ENCODE measurements at regions not wholly inside any gene's neighbourhood (a gene's known extent, or its start where the extent isn't known, plus 50 kb on each side); places are given as distances from the start of the nearest gene placed in this dataset.
A peak's percentile ranks its signal among the peaks of the same experiment; 100 is the strongest.

DNA sequence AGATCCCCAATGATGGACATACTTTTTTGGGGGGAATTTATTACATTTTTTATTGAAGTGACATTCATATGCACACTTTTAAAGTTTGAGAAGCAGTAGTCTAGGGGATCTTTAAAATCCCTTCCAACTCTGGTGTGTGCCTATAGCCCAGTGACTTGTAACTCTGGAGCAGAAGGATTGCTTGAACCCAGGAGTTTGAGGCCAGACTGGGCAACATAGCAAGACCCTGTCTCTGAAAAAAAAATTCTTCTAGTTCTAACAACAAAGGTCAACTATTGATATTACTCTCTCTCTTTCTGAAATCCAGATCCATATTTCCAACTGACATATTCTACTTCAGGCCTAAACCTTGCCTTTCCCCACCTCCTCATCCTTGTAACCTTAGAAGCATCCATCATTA, 148.2 kb upstream of the SPRY4 start:
- no peak for DNase-seq

DNA sequence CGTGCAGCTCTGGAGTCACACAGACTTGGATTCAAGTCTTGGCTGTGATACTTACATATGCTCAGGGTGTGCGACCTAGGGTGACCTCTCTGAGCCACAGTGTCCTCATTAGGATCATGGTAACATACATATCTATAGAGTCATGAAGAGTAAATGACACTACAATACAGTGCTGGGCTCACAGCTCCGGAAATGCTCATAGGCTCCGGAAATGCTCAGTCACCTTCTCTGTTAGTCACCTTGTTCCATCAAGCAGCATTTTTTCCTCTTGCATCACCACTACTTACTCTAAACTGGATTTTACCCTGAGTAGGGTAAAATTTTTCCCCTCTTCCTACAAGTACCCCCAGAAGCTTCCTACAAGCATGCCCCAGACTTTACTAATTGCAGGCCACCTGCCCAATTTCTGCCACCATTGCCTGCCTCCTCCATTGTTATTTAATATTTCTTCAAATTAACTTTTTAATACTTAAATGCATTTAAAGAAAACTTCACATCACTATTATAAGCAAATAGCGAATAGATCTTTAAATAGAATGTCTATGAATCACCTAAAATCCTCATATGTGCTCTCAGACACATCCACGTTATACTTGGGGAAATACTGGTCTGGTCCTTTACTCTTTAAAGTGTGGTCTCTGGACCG, 147.6 kb upstream of the SPRY4 start:
- peak; percentile 24 for DNase-seq

DNA sequence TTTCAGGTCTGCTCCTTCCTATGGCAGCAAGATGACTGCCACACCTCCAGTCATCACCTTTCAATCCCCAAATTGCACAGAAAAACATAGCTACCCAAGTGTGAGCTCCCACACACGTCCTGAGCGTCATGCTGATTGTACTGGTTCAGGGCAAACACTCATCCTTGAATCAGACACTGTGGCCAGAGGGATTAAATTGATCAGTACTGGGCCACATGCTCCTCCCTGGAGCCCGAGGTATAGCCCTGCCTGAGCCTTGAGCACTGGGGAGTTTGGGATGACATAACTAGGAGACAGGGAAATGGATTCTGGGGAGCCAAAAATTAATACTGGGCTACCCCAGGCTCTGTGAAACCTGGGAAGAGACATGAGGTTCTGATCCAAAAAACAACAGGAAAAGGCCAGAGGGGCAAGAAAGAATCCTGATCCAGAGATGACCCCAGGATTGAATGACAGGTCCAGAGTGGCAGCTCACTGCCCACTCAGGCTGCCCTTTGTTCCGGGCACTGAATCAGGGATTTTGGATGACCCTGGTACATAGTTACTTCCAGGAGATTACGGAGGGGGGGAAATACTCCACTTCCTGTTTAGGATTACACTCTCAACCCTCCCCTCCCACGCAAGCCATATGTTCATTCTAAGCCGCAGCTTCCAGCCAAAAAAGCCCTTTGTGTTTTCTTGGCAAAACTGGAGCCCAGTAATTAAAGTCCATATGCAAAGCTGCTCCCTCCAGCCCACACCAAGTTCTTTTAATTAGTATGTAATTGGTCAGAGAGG, 141.6 kb upstream of the SPRY4 start:
- no peak for DNase-seq

DNA sequence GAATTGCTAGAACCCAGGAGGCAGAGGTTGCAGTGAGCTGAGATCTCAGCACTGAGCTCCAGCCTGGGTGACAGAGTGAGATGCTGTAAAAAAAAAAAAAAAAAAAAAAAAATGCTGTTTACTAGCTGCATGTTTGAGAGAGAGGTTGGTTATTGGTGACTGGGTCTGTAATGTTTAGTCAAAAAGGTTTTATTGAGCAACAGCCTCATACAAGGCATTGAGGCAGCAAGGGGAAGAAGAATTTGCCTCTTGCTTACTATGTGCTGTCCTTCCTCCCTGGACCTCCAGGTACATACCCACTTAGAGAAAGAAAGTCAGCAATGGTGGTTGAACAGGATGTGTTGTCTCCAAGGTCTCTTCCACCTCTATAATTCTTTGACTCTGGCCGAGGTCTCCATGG, 140.7 kb upstream of the SPRY4 start:
- DNase-seq: no peak

DNA sequence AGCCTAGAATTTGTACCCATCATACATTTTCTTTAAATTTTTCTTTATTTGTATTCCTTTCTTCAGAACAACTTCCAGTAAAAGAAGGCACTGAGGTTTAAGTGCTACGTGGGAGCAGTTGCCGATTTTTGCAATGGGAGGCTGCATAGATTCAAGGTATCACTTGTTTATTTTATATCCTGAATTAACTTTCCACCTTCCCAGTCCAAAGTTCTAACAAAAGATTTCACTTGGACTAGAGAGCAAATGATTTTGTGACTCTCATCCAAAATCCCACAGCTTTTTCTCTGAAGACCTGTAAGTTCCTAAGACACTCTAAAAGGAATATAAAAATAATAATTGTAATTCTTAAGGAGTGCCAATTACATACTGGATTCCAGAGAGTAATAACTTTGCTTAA, 139.1 kb upstream of the SPRY4 start:
- DNase-seq: no peak

DNA sequence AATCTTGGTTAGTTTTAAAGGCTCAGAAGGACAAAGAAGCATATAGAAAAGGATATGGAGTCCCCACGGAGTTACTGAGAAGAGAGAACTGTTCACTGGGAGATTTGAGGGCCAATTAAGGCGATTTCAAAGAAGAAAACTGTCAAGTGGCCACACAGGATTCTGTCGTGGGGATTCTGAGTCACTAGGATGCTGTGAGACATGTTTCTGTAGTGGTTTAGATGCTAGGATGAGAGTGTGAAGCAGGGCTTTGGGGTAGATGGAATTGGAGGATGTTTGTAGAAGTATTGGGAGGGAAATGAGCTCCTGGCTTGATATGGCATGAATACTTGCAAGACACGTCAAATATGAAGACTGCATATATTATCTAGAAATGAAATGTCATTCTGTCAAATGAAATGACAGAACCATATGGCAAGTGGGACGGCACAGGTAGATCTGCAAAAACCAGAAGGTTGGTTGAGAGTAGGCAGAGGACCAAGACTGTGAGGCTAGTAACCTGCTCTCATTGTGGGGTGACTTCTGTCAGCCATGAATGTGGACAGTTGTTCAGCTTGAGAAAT, 136.3 kb upstream of the SPRY4 start:
- no peak for DNase-seq

DNA sequence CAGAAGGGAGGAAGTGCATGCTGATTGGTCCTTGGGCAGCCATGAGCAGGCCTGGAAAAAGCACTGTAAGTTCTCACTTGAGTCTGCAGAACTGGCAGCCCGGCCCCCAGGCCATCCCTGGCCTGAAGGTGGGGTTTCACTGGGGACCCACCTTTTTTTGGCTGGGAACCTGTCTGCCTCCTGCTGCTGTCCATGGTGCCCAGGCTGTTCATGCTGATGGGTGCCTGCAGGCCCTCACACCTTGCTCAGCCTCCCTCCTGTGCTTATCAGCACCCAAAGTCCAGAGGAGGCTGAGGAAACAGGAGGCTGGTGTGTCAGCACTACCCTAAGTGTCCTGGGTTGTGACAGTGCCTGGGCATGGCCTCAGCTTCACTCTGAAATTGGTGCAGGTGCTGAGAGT, 134.4 kb upstream of the SPRY4 start:
- no peak for DNase-seq

DNA sequence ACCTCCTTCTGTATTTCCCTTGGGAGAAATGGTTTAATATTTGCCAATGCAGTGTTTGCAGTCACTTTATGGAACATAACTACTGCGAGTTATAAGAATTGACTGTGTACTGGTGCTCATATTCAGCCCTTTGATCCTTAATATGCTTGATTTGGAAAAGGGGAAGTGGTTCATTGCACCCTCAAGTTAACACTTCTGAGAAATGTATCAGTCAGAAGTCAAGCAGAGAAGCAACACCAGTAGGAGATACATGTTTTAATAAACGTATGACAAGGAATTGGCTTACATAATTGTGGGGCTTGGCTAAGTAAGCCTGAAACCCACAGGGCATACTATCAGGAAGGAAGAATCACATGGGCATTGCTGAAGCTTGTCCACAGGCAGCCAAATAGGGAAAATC, 131.0 kb upstream of the SPRY4 start:
- peak; percentile 37 for DNase-seq

DNA sequence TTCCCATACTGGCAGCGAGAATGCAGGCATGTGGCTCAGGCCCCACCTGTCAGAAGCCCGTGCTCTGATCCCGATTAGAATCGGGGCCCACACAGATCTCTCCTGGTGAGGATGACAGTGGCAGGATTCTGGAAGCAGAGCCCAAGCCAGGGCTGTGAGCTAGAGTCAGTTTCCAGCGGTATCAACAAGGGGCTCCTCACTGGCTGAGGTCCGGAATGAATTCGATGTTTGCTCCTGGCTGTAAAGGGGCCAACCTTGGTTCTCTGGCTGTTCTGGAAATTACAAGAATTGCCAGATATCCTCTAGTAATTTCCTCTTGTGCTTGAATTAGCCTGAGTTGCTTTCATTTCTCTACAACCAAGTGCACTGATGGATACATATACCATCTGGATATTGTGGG, 129.1 kb upstream of the SPRY4 start:
- no peak for DNase-seq

DNA sequence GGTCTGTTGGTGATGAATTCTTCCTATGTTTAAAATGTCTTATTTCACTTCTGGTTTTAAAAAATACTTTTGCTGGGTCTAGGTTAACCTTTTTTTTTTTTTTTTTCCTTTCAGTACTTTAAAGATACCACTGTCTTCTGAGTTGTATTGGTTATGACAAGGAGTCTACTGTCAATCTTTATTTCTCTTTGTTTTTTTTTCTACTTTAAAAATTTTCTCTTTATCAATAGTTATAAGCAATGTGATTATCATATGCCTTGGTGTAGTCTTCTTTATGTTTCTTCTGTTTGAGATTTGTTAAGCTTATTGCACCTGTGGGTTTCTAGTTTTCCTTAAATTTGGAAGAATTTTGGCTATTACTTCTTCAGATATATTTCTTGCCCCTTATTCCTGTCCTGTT, 125.6 kb upstream of the SPRY4 start:
- DNase-seq: no peak

DNA sequence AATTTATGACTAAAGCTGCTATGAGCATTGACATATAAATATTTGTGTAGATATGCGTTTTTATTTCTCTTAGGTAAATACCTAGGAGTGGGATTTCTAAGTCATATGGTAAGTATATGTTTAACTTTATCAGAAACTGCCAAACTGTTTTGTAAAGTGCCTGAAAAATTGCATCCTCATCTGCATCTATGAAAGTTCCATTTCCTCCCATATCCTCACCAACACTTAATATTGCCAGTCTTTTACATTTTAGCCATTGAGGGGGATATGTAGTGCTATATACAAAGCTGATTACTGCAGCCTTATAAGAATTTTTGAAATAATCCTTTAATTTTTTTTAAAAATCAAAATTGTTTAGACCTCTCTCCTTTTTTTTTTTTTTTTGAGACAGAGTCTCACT, 123.1 kb upstream of the SPRY4 start:
- no peak for DNase-seq

DNA sequence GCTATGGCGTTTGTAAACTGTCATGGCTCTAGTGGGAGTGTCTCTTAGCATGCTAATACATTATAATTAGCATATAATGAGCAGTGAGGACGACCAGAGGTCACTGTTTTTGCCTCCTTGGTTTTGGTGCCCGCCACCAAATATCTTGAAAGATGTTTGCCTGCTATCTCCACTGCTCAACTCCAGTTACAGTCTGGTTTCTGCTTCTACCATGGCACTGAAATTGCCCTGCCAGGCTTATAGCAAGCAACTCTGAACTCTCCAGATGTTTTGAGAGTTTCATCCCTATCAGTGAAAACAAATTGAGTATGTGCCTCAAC, 122.1 kb upstream of the SPRY4 start:
- DNase-seq: no peak

DNA sequence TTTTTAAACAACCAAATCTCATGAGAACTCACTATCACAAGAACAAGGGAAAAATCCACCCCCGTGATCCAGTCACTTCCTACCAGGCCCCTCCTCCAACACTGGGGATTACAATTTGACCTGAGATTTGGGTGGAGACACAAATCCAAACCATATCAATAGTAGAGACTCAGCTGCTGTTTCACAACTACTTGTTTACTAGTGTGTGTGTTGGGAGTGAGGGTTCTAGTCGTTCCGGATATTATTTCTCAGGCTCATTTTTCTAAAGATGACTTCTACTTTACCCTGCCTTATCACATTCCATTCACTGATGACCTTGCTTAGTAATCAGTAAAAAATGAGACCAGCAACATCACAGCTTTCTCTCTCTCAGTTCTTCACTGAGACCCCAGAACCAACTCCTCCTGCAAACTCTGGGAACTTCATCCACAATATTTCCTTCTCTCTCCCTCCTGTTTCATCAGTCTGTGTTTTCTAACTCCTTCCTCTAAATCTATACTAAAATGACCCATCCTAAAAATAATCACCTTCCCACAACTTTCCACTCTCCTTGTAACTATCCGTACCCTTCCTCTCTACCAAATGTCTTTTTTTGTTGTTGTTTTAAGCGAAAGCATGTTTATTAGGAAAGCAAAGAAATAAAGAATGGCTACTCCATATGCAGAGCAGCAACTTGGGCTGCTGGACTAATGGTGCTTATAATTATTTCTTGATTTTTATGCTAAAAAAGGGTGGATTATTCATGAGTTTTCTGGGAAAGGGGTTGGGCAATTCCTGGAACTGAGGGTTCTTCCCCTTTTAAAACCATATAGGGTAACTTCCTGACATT, 121.5 kb upstream of the SPRY4 start:
- peak; percentile 23 for DNase-seq

DNA sequence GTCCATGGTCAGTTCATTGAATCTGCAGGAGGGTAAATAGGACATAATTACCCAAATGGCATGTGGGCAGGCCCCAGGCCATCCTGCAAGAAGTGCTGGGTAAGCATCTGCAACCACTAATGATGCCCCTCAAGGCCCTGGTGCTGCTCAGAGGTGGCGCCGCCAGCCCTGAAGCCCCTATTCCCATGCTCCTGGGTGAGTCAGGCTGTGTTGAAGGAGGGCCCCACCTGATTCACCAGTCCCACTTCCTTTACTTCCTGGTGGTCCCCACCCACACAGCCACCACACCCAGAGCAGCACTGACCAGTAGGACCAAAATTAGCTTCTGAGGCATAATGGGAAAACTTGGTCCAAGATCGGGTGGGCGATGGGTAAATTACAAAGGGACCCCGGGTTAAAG, 120.4 kb upstream of the SPRY4 start:
- no peak for DNase-seq

DNA sequence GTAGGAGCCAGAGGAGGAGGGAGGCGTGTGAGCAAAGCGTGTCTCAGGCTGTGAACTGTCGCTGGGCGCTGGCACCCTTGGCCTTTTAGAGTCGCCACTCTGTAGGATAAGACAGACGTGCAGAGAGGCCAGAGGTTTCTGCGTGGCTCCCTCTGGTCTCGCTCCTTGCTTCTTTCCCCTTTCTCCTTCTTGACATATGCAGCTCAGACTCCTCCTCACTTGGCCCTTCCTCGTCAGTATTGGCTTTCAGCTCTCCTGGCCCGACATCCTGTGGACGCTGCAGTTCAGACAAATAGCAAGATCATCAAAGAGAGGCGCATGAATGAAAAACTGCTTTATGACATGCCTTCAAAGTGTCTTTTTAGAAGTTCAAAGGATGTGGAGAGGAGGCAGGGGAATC, 116.8 kb upstream of the SPRY4 start:
- no peak for DNase-seq

DNA sequence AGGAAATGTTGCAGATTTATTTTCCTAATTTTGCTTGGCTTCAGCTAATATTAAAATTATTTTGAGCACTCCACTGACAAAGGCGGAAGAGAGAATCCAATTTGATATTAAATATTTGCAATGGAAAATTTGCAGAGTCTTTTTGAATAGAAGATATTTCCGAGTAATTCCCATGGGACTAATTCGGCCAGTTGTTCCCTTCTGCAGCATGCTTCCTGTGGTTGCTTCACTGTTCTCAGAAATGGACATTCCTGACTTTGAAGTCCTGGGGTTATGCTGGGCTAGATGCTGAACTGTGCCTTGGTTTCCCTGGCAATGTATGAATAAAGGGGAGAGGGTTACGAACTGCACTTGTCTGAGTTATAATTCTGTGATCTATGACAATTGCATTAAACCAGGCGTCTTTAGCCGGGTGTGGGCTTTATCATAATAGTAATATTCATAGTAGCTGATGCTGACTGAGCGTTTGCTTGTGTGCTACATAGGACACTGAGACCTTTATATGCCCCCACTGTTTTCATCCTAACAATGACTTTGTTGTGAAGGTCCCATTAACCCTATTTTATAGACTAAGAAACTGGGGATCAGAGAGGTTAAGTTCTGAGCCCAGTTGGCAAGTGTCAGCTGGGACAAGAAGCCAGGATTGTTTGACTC, 114.5 kb upstream of the SPRY4 start:
- no peak for DNase-seq

DNA sequence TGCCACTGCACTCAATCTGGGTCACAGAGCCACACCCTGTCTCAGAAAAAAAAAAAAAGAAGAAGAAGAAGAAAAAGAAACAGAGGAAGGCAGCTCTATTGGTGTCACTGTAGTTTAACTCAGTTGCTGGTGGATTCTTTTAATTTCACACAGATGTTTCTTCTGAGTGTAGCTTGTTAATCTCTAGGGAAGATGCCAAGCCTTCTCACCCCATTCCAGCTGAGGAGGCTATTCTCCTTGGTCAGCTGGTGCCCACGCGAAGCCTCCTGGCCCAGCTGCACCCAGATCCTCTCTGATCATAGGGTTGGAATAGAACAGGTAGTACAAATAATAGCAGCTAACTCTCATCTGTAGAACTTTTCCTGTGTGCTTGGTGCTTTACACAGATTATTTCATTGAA, 113.8 kb upstream of the SPRY4 start:
- DNase-seq: no peak

DNA sequence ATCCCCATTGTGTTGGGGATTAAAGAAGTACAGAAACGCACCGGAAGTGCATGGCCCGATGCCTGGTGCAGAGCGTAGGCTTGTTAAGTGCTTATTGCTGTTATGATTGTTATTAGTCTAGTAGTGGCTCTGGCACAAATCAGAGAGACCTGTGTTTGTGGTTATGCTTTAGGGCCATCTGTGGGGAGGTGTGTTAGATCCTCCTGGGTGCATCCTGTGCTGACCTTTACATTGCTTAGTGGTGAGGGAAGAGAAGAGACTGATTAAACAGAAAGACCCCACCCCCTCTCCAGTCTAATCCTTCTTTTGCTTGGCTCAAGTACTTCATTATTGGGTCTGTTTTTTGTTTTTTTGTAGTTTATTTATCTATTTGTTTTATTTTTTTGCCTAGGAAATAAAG, 112.7 kb upstream of the SPRY4 start:
- DNase-seq: no peak

DNA sequence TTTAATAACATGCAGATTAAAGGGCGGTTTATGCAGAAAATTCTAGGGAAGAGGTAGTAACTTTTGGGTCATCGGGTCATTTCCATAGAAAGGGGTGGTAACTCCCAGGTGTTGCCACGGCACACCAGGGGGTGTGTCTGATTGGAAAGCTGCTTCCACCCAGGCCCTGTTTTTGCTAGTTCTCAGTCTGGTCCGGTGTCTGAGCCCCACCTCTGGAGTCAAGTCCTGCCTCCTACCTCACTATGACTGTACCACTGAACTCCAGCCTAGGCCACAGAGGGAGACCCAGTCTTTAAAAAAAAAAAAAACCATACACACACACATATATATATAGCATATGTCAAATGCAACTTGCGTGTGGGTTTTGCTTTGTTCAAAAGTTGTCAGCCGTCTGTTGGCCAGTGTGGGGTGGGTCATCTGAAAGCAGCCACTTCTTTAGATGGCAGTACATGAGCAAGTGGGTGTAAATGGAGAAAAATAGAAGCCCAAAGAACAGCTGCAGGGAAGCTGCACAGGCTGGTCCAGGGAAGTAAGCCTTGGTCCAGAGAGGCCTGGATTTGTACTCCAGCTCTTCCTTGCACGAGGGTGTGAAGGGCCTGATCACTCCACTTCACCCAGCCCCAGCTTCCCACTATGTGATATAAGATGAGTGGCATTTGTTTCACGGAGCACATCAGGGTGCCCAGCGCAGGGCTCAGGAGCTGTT, 110.7 kb upstream of the SPRY4 start:
- DNase-seq: no peak

DNA sequence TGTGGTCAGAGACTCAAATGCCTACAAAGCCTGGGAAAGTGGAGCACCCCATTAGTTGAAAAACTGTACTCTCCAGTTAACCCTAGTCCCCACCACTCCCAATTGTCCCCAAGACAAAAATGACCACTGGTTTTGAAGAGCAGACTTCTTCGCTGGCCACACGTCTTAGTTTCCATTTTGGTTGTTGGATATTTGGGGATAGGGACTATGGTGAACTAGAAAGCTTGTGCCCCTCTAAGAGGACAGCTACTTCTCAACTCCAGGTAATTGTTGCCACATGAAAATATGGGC, 109.4 kb upstream of the SPRY4 start:
- no peak for DNase-seq

DNA sequence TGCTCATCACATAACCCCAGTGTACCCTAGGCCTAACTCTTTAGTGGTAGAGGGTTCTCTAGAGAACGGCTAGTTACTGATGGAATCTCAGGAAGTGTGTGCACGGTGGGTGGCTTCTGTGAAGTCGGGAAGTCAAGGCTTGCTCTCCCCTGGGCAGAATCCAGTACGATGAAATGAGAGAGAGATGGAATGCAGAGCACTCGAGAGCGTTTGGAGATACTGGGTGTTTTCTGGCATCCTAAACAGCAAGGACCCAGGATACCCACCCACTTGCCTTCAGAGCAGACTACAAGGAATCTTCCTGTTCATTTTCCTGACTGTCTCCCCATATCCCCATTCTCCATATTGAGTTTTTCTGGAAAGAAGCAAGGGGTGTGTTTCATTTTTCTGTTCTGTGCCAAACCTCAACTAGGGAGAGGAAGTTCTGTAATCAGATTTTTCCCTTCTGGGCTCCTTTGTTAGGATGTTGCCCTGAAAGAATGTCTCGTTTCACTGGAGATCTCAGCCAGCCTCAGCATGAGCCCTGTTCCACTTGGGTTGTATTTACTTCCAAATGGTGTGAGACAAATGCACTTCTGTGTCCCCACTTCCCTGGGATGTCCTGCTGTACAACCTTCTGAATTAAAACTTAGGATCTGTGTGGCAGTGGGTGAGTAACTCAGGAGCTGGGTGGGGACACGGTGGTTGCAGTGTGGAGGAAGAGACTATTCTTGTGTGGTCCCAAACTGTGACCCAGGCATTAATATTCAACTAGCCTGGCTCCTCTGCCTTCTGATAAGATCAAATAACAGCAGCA, 108.9 kb upstream of the SPRY4 start:
- no peak for DNase-seq

DNA sequence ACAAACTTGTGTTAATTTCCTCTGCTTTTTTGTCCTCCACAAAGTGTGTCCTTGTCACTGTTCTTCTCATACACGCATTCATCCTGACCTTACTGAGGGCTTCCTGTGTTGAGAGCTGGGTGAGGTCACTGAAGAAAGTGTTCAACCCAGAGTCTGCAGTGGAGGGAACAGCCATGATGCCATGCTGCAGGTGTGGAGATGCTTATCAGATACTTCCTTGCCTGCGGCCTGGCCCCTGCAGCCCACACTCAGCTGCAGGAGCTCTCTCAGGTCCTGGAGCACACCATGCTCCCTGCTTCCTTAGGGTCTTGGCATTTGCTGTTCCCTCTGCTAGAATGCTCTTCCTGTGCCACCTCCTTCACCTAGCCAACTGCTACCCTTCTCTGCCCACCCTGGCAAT, 108.1 kb upstream of the SPRY4 start:
- DNase-seq: no peak

All from suppressor macrophage treated with lipopolysaccharide for 4 hours (primary cell).